ENCODE measurements at regions not wholly inside any gene's neighbourhood (a gene's known extent, or its start where the extent isn't known, plus 50 kb on each side); places are given as distances from the start of the nearest gene placed in this dataset.

DNA sequence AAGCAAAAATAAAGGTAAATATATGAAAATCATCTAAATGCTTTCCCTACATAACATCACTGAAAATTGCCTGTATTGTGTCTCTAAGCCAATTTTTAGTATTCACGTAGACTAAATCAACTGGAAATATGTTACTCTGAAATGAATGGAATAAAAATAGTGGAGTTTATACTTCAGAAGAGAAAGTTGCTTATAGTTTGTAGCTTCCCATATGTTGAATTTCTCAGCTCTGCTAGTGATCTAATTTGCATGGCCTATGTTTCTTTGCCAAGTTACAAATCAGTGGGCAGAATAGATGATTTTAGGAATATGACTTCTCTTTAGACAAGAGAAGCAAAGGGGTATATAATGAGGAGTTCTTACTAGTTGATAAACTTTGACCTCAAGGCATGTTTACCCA lies 850.2 kb downstream of the OLFM4 start:
- TF ChIP-seq POLR2A (IDR thresholded peaks at IDR 0.05) (no peak), EP300 (IDR thresholded peaks at IDR 0.05) (no peak)
- TF ChIP-seq, protein P1, sequence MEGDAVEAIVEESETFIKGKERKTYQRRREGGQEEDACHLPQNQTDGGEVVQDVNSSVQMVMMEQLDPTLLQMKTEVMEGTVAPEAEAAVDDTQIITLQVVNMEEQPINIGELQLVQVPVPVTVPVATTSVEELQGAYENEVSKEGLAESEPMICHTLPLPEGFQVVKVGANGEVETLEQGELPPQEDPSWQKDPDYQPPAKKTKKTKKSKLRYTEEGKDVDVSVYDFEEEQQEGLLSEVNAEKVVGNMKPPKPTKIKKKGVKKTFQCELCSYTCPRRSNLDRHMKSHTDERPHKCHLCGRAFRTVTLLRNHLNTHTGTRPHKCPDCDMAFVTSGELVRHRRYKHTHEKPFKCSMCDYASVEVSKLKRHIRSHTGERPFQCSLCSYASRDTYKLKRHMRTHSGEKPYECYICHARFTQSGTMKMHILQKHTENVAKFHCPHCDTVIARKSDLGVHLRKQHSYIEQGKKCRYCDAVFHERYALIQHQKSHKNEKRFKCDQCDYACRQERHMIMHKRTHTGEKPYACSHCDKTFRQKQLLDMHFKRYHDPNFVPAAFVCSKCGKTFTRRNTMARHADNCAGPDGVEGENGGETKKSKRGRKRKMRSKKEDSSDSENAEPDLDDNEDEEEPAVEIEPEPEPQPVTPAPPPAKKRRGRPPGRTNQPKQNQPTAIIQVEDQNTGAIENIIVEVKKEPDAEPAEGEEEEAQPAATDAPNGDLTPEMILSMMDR (IDR thresholded peaks at IDR 0.05) = no peak

Data from tibial nerve (tissue), 4 donors.